ENCODE measurements at regions not wholly inside any gene's neighbourhood (a gene's known extent, or its start where the extent isn't known, plus 50 kb on each side); places are given as distances from the start of the nearest gene placed in this dataset.
"Not testable (repeated sequence)": the region's sequence is repeated elsewhere in the genome, so short reads cannot be mapped to it uniquely, and the experiment has no call there.

GRCh38 chr13:44629465-44630183 lies 53.5 kb upstream of the TSC22D1 start:
- no peak overlapping the region for H3K4me3 ChIP-seq (ENCODE audit: low read length)
- WGBS (ENCODE audit: insufficient coverage, insufficient read length) = no CpG with 5 or more reads among the region's 2 CpGs
- no peaks in the 10 kb centered on the region; the same call in 1 of the 2 replicates for H3K36me3 ChIP-seq (ENCODE audit: control insufficient read depth, insufficient read depth, low read length)
- DNase-seq (ENCODE audit: low read depth, low spot score) = no peak
- H3K4me1 ChIP-seq (ENCODE audit: control insufficient read depth, insufficient read depth, low read length) = no peaks in the 10 kb centered on the region; the same call in 1 of the 2 replicates
- H3K9me3 ChIP-seq (ENCODE audit: control insufficient read depth, insufficient read depth, low read length) = no peaks in the 10 kb centered on the region
- H3K27ac ChIP-seq (ENCODE audit: low read length) = no peak overlapping the region
- H3K27me3 ChIP-seq (ENCODE audit: control insufficient read depth, insufficient read depth, low read length) = no peaks in the 10 kb centered on the region

DNA sequence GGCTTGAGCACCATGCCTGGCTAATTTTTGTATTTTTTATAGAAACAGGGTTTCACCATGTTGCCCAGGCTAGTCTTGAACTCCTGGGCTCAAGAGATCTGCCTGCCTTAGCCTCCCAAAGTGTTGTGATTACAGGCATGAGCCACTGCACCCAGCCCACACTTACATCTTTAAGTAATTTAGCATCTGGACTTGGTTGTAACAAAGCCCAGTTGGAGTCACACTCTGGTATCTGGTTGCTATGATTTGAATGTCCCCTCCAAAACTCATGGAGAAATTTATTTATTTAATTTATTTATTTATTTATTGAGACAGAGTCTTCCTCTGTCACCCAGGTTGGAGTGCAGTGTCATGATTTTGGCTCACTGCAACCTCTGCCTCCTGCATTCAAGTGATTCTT lies 52.7 kb upstream of the TSC22D1 start:
- H3K27me3 ChIP-seq (ENCODE audit: control insufficient read depth, insufficient read depth, low read length); H3K36me3 ChIP-seq (ENCODE audit: control insufficient read depth, insufficient read depth, low read length); DNase-seq (ENCODE audit: low read depth, low spot score); H3K9me3 ChIP-seq (ENCODE audit: control insufficient read depth, insufficient read depth, low read length); H3K27ac ChIP-seq (ENCODE audit: low read length); H3K4me1 ChIP-seq (ENCODE audit: control insufficient read depth, insufficient read depth, low read length); H3K4me3 ChIP-seq (ENCODE audit: low read length): not testable (repeated sequence)

- H3K27me3 ChIP-seq (ENCODE audit: control insufficient read depth, insufficient read depth, low read length) = no peaks in the 10 kb centered on the region
- no peak for DNase-seq (ENCODE audit: low read depth, low spot score)
- H3K27ac ChIP-seq (ENCODE audit: low read length) = no peak overlapping the region
- WGBS (ENCODE audit: insufficient coverage, insufficient read length) = no CpG with 5 or more reads among the region's 2 CpGs
- no peaks in the 10 kb centered on the region; the same call in 1 of the 2 replicates for H3K4me1 ChIP-seq (ENCODE audit: control insufficient read depth, insufficient read depth, low read length)
- H3K36me3 ChIP-seq (ENCODE audit: control insufficient read depth, insufficient read depth, low read length) = no peaks in the 10 kb centered on the region; the same call in 1 of the 2 replicates
- H3K9me3 ChIP-seq (ENCODE audit: control insufficient read depth, insufficient read depth, low read length) = no peaks in the 10 kb centered on the region
- no peak overlapping the region for H3K4me3 ChIP-seq (ENCODE audit: low read length)
Observed at GRCh38 chr13:44627441-44627840, 51.3 kb upstream of the TSC22D1 start.

DNA sequence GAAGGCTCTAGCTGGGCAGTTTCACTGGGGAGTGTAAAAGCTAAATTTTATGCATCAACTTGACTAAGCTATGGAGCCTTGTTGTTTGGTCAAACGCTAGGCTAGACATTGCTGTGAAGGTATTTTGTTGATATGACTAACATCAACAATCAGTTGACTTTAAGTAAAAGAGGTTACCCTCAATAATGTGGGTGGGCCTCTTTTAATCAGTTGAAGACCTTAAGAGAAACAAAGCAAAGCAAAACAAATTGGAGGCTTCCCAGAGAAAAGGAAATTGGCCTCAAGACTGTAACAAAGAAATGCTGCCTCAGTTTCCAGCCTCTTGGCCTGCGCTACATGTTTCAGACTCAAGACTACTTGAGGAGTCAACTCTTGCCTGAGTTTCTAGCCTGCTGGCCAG lies 50.0 kb upstream of the TSC22D1 start:
- Histone ChIP-seq H3K36me3 (ENCODE audit: control insufficient read depth, insufficient read depth, low read length) (no peaks in the 10 kb centered on the region; the same call in 1 of the 2 replicates), H3K9me3 (ENCODE audit: control insufficient read depth, insufficient read depth, low read length) (no peaks in the 10 kb centered on the region), H3K4me3 (ENCODE audit: low read length) (no peak overlapping the region), H3K27ac (ENCODE audit: low read length) (no peak overlapping the region), H3K27me3 (ENCODE audit: control insufficient read depth, insufficient read depth, low read length) (no peaks in the 10 kb centered on the region), H3K4me1 (ENCODE audit: control insufficient read depth, insufficient read depth, low read length) (no peaks in the 10 kb centered on the region; the same call in 1 of the 2 replicates)
- no peak for DNase-seq (ENCODE audit: low read depth, low spot score)
- WGBS (ENCODE audit: insufficient coverage, insufficient read length) = no CpG with 5 or more reads among the region's 2 CpGs
